SK-N-SH (cell line): ENCODE measurements at regions not wholly inside any gene's neighbourhood (a gene's known extent, or its start where the extent isn't known, plus 50 kb on each side); places are given as distances from the start of the nearest gene placed in this dataset.

ENCODE experiments used
- CTCF ChIA-PET: fragments of 300-600, 350-600 bp; formaldehyde crosslinking; extraction: SDS; loops from one replicate; lab custom pipeline; 2021; lab: Yijun Ruan, JAX
- POLR2A ChIA-PET: fragments of 350-600 bp; sonication (Branson Sonifier 250); formaldehyde crosslinking; extraction: SDS; loops from one replicate; lab custom pipeline; 2020; ENCODE audit warnings: antibody characterized with exemption, inconsistent platforms; lab: Yijun Ruan, JAX
- DNase-seq: peaks from one replicate; pipeline ENCODE4 v3.0.0; 2012
- H2AFZ ChIP-seq: fragments of 200-600 bp; sonication (generic); 2 replicates; pipeline ENCODE4 v1.8.1; 2016; ENCODE audit warnings: antibody characterized with exemption, mild to moderate bottlenecking, low read depth
- H3F3A ChIP-seq: fragments of 200-600 bp; sonication (generic); replicated peaks from 2 replicates; pipeline ENCODE3; 2016; ENCODE audit warnings: antibody characterized with exemption, mild to moderate bottlenecking; ENCODE audit not compliant: insufficient read depth
- H3K27ac ChIP-seq, 2 experiments: fragments of 200-500 bp in 1 of 2; fragments of 200-600 bp in 1 of 2; sonication (Bioruptor generic) in 1 of 2; sonication (generic), shearing (Covaris generic) in 1 of 2; 2 replicates each; pipeline versions ENCODE4 v1.5.1 to v1.6.1; 2014 to 2016; ENCODE audit warnings: low read depth in 2 of 2, inconsistent platforms in 1 of 2, low read length in 1 of 2, mild to moderate bottlenecking in 1 of 2, mixed read lengths in 1 of 2
- H3K27me3 ChIP-seq: fragments of 200-600 bp; sonication (generic), shearing (Covaris generic); 2 replicates; pipeline ENCODE4 v1.6.1; 2016; ENCODE audit warnings: mixed run types; ENCODE audit not compliant: insufficient read depth
- H3K36me3 ChIP-seq, 2 experiments: fragments of 200-500 bp in 1 of 2; fragments of 200-600 bp in 1 of 2; sonication (Bioruptor generic) in 1 of 2; sonication (generic) in 1 of 2; replicated peaks in 1 of 2; 2 replicates each; pipeline versions ENCODE3 to v1.5.1; 2014 to 2016; ENCODE audit warnings: low read length in 1 of 2, mild to moderate bottlenecking in 1 of 2; ENCODE audit not compliant: insufficient read depth in 2 of 2, control insufficient read depth in 1 of 2
- H3K4me1 ChIP-seq, 2 experiments: fragments of 200-500 bp in 1 of 2; fragments of 200-600 bp in 1 of 2; sonication (Bioruptor generic) in 1 of 2; sonication (generic), shearing (Covaris generic) in 1 of 2; 2 replicates each; pipeline versions ENCODE4 v1.5.1 to v1.6.1; 2014 to 2016; ENCODE audit warnings: low read depth in 1 of 2, low read length in 1 of 2, mixed run types in 1 of 2; ENCODE audit not compliant: insufficient read depth in 2 of 2, control insufficient read depth in 1 of 2
- H3K4me2 ChIP-seq: fragments of 200-600 bp; sonication (generic), shearing (Covaris generic); 2 replicates; pipeline ENCODE4 v1.6.1; 2017; ENCODE audit warnings: mixed run types
- H3K4me3 ChIP-seq, 2 experiments: fragments of 200-500 bp in 1 of 2; fragments of 200-600 bp in 1 of 2; sonication (Bioruptor generic) in 1 of 2; sonication (generic), shearing (Covaris generic) in 1 of 2; 2 replicates each; pipeline versions ENCODE4 v1.5.1 to v1.8.1; 2014 to 2016; ENCODE audit warnings: low read depth in 2 of 2, inconsistent platforms in 1 of 2, low read length in 1 of 2, mild to moderate bottlenecking in 1 of 2, mixed read lengths in 1 of 2, moderate library complexity in 1 of 2
- H3K79me2 ChIP-seq: fragments of 200-600 bp; sonication (generic); 2 replicates; pipeline ENCODE4 v1.8.1; 2017; ENCODE audit warnings: mild to moderate bottlenecking; ENCODE audit not compliant: insufficient read depth
- H3K9ac ChIP-seq: fragments of 200-600 bp; sonication (generic); 2 replicates; pipeline ENCODE4 v1.6.1; 2017; ENCODE audit warnings: mixed run types
- H3K9me2 ChIP-seq: fragments of 200-600 bp; sonication (generic); 2 replicates; pipeline ENCODE4 v1.6.1; 2017; ENCODE audit warnings: mixed run types
- H3K9me3 ChIP-seq: fragments of 200-600 bp; sonication (generic); 2 replicates; pipeline ENCODE4 v1.6.1; 2017; ENCODE audit warnings: mixed run types, mild to moderate bottlenecking, moderate library complexity
- H4K20me1 ChIP-seq: fragments of 200-600 bp; sonication (generic); 2 replicates; pipeline ENCODE4 v1.6.1; 2017; ENCODE audit warnings: mild to moderate bottlenecking, mixed run types; ENCODE audit not compliant: insufficient read depth
- CHD2 ChIP-seq: fragments of 150-350 bp; IDR thresholded peaks from 2 replicates; pipeline ENCODE4 v1.6.1; 2018; ENCODE audit warnings: low read length; ENCODE audit not compliant: partially characterized antibody
- ELF1 ChIP-seq: IDR thresholded peaks from 2 replicates; pipeline ENCODE4 v1.4.0; 2012
- EZH2phosphoT487 ChIP-seq: fragments of 200-600 bp; sonication (generic); IDR thresholded peaks from 2 replicates; pipeline ENCODE4 v1.6.1; 2017; ENCODE audit warnings: low read depth, mixed run types, mild to moderate bottlenecking, antibody characterized with exemption, moderate library complexity, borderline replicate concordance
- FOSL2 ChIP-seq: IDR thresholded peaks from 2 replicates; pipeline ENCODE4 v1.4.0; 2012; ENCODE audit warnings: low read depth, mild to moderate bottlenecking, moderate library complexity, borderline replicate concordance
- FOXJ3 ChIP-seq: sonication (generic); formaldehyde crosslinking; IDR thresholded peaks from 2 replicates; pipeline ENCODE4 v1.5.1; 2020; ENCODE audit warnings: mild to moderate bottlenecking, missing genetic modification reagents
- GABPA ChIP-seq: IDR thresholded peaks from 2 replicates; pipeline ENCODE4 v1.4.0; 2012; ENCODE audit warnings: low read depth, mild to moderate bottlenecking
- JUND ChIP-seq: IDR thresholded peaks from 2 replicates; pipeline ENCODE4 v1.4.0; 2012
- MAX ChIP-seq: IDR thresholded peaks from 2 replicates; pipeline ENCODE4 v1.4.0; 2012; ENCODE audit warnings: low read depth
- NFIC ChIP-seq: IDR thresholded peaks from 2 replicates; pipeline ENCODE4 v1.4.0; 2012; ENCODE audit warnings: borderline replicate concordance
- NRF1 ChIP-seq: IDR thresholded peaks from 2 replicates; pipeline ENCODE4 v1.6.1; 2012; ENCODE audit warnings: low read depth, mild to moderate bottlenecking, low read length
- POLR2AphosphoS5 ChIP-seq: IDR thresholded peaks from 2 replicates; pipeline ENCODE4 v1.6.1; 2012; ENCODE audit warnings: low read depth, low read length
- RAD21 ChIP-seq: IDR thresholded peaks from 2 replicates; pipeline ENCODE4 v1.6.1; 2012; ENCODE audit warnings: mild to moderate bottlenecking, low read length
- RCOR1 ChIP-seq: fragments of 150-350 bp; IDR thresholded peaks from 2 replicates; pipeline ENCODE4 v1.6.1; 2017; ENCODE audit warnings: antibody characterized with exemption, low read length
- SMC3 ChIP-seq: IDR thresholded peaks from 2 replicates; pipeline ENCODE4 v1.6.1; 2012; ENCODE audit warnings: low read depth, low read length, improper control_type of control experiment
- TAF1 ChIP-seq: IDR thresholded peaks from 2 replicates; pipeline ENCODE4 v1.6.1; 2012; ENCODE audit warnings: low read depth, mild to moderate bottlenecking, low read length, moderate library complexity, borderline replicate concordance
- TCF12 ChIP-seq: IDR thresholded peaks from 2 replicates; pipeline ENCODE4 v1.4.0; 2012
- WGBS: methylation state at CpG from one replicate; pipeline ENCODE4 v1.1.6; 2017; ENCODE audit warnings: low lambda C conversion rate; 5-methylcytosine and 5-hydroxymethylcytosine counted together
- TF ChIP-seq, protein P1 (sequence below): IDR thresholded peaks from 2 replicates; pipeline ENCODE4 v1.4.0; 2012; ENCODE audit warnings: low read depth, borderline replicate concordance
- TF ChIP-seq, protein P2 (sequence below): fragments of 200-600 bp; sonication (generic); IDR thresholded peaks from 2 replicates; pipeline ENCODE4 v1.6.1; 2017; ENCODE audit warnings: antibody characterized with exemption, mild to moderate bottlenecking, moderate library complexity
- TF ChIP-seq, protein P3 (sequence below): IDR thresholded peaks from 2 replicates; pipeline ENCODE4 v1.6.1; 2012; ENCODE audit warnings: mild to moderate bottlenecking, low read depth, low read length, moderate library complexity
- TF ChIP-seq, protein P4 (sequence below): fragments of 150-350 bp; IDR thresholded peaks from 2 replicates; pipeline ENCODE4 v1.6.1; 2016; ENCODE audit warnings: mild to moderate bottlenecking, low read depth, low read length

GRCh38 chr6:163687075-163687474 is 272.6 kb downstream of the QKI start:
- TF ChIP-seq MAX = no peak
- TF ChIP-seq, protein P1, sequence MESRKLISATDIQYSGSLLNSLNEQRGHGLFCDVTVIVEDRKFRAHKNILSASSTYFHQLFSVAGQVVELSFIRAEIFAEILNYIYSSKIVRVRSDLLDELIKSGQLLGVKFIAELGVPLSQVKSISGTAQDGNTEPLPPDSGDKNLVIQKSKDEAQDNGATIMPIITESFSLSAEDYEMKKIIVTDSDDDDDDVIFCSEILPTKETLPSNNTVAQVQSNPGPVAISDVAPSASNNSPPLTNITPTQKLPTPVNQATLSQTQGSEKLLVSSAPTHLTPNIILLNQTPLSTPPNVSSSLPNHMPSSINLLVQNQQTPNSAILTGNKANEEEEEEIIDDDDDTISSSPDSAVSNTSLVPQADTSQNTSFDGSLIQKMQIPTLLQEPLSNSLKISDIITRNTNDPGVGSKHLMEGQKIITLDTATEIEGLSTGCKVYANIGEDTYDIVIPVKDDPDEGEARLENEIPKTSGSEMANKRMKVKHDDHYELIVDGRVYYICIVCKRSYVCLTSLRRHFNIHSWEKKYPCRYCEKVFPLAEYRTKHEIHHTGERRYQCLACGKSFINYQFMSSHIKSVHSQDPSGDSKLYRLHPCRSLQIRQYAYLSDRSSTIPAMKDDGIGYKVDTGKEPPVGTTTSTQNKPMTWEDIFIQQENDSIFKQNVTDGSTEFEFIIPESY = no peak
- no peak for TF ChIP-seq CHD2
- TF ChIP-seq TAF1 = no peak
- TF ChIP-seq EZH2phosphoT487 = no peak
- TF ChIP-seq, protein P2, sequence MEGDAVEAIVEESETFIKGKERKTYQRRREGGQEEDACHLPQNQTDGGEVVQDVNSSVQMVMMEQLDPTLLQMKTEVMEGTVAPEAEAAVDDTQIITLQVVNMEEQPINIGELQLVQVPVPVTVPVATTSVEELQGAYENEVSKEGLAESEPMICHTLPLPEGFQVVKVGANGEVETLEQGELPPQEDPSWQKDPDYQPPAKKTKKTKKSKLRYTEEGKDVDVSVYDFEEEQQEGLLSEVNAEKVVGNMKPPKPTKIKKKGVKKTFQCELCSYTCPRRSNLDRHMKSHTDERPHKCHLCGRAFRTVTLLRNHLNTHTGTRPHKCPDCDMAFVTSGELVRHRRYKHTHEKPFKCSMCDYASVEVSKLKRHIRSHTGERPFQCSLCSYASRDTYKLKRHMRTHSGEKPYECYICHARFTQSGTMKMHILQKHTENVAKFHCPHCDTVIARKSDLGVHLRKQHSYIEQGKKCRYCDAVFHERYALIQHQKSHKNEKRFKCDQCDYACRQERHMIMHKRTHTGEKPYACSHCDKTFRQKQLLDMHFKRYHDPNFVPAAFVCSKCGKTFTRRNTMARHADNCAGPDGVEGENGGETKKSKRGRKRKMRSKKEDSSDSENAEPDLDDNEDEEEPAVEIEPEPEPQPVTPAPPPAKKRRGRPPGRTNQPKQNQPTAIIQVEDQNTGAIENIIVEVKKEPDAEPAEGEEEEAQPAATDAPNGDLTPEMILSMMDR = no peak
- TF ChIP-seq JUND = no peak
- TF ChIP-seq GABPA = no peak
- TF ChIP-seq, protein P3, sequence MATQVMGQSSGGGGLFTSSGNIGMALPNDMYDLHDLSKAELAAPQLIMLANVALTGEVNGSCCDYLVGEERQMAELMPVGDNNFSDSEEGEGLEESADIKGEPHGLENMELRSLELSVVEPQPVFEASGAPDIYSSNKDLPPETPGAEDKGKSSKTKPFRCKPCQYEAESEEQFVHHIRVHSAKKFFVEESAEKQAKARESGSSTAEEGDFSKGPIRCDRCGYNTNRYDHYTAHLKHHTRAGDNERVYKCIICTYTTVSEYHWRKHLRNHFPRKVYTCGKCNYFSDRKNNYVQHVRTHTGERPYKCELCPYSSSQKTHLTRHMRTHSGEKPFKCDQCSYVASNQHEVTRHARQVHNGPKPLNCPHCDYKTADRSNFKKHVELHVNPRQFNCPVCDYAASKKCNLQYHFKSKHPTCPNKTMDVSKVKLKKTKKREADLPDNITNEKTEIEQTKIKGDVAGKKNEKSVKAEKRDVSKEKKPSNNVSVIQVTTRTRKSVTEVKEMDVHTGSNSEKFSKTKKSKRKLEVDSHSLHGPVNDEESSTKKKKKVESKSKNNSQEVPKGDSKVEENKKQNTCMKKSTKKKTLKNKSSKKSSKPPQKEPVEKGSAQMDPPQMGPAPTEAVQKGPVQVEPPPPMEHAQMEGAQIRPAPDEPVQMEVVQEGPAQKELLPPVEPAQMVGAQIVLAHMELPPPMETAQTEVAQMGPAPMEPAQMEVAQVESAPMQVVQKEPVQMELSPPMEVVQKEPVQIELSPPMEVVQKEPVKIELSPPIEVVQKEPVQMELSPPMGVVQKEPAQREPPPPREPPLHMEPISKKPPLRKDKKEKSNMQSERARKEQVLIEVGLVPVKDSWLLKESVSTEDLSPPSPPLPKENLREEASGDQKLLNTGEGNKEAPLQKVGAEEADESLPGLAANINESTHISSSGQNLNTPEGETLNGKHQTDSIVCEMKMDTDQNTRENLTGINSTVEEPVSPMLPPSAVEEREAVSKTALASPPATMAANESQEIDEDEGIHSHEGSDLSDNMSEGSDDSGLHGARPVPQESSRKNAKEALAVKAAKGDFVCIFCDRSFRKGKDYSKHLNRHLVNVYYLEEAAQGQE = no peak
- no peak for TF ChIP-seq NFIC
- TF ChIP-seq RAD21 = no peak
- TF ChIP-seq SMC3 = no peak
- no peak for TF ChIP-seq POLR2AphosphoS5
- TF ChIP-seq FOXJ3 (CRISPR knock-in tag) = no peak
- TF ChIP-seq, protein P4, sequence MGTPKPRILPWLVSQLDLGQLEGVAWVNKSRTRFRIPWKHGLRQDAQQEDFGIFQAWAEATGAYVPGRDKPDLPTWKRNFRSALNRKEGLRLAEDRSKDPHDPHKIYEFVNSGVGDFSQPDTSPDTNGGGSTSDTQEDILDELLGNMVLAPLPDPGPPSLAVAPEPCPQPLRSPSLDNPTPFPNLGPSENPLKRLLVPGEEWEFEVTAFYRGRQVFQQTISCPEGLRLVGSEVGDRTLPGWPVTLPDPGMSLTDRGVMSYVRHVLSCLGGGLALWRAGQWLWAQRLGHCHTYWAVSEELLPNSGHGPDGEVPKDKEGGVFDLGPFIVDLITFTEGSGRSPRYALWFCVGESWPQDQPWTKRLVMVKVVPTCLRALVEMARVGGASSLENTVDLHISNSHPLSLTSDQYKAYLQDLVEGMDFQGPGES = no peak
- no peak for TF ChIP-seq FOSL2
- no peak for TF ChIP-seq RCOR1
- TF ChIP-seq ELF1 = no peak
- TF ChIP-seq NRF1 = no peak
- no peak for TF ChIP-seq TCF12
- H3K4me3 ChIP-seq = no peak overlapping the region

More at GRCh38 chr6:163687075-163687474, 272.6 kb downstream of the QKI start:
- Histone ChIP-seq H3K36me3 (no peaks in the 10 kb centered on the region), H3K27me3 (no peaks in the 10 kb centered on the region), H3K79me2 (no peaks in the 10 kb centered on the region), H3K9me3 (peaks cover 6% of the 10 kb centered on the region; the same call in 1 of the 2 replicates), H2AFZ (no peak overlapping the region), H3K9ac (no peak overlapping the region), H3K27ac (no peak overlapping the region), H3K4me1 (peaks cover 0 to 5% of the 10 kb centered on the region in 2 experiments; a peak in 1 of 4 replicates), H4K20me1 (no peaks in the 10 kb centered on the region), H3F3A (no peaks in the 10 kb centered on the region), H3K4me2 (no peak overlapping the region), H3K9me2 (no peaks in the 10 kb centered on the region)
- ChIA-PET CTCF (no interaction called here), POLR2A (no interaction called here)
- DNase-seq = no peak
- WGBS = 50% methylated on average over 2 of the region's 2 CpGs
